Nephron (organoid): ENCODE measurements at regions not wholly inside any gene's neighbourhood (a gene's known extent, or its start where the extent isn't known, plus 50 kb on each side); places are given as distances from the start of the nearest gene placed in this dataset.
A peak's percentile ranks its signal among the peaks of the same experiment; 100 is the strongest.
"Not testable (repeated sequence)": the region's sequence is repeated elsewhere in the genome, so short reads cannot be mapped to it uniquely, and the experiment has no call there.

ENCODE experiments used
- H3K27ac Mint-ChIP-seq, 3 experiments: 2 replicates each; pipeline ENCODE4 v1.8.0; 2020; ENCODE audit warnings: mixed read lengths in 3 of 3, mild to moderate bottlenecking in 2 of 3, moderate library complexity in 1 of 3
- H3K27me3 Mint-ChIP-seq: 2 replicates; pipeline ENCODE4 v1.8.0; 2021; ENCODE audit warnings: low read depth, mild to moderate bottlenecking, moderate library complexity, mixed read lengths
- H3K36me3 Mint-ChIP-seq: 2 replicates; pipeline ENCODE4 v1.8.0; 2020; ENCODE audit warnings: low read depth, mixed read lengths
- H3K4me1 Mint-ChIP-seq: 2 replicates; pipeline ENCODE4 v1.8.0; 2020; ENCODE audit warnings: mixed read lengths
- H3K4me3 Mint-ChIP-seq, 3 experiments: 2 replicates each; pipeline ENCODE4 v1.8.0; 2020; ENCODE audit warnings: mild to moderate bottlenecking in 3 of 3, mixed read lengths in 3 of 3, moderate library complexity in 2 of 3
- H3K9me3 Mint-ChIP-seq: 2 replicates; pipeline ENCODE4 v1.8.0; 2020; ENCODE audit warnings: mixed read lengths
- TF ChIP-seq, protein P1 (sequence below), 3 experiments: fragments of 200-600 bp; sonication (generic); IDR thresholded peaks; one replicate each; pipeline ENCODE4 v1.5.0; 2021; ENCODE audit warnings: antibody characterized with exemption in 3 of 3; ENCODE audit not compliant: unreplicated experiment in 3 of 3

DNA sequence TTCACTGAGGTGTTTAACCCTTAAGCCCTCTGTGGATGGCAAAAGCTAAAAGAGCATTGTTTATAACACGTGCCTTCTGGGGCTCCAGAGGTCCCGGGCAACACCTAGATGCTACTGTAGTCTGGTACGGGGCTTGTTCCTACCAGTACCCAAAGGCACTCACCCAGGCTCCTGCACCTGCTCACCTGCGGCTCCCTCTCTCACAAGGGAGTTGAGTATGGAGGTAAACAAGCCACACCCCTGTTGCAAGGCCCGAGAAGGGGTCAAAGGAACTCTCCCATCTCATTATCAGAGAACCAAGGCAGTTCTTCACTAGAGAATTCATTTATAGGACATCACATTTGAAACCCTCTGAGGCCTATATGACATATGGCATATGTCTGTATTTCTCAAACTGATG, 53.4 kb upstream of the IL6ST start:
- H3K27ac Mint-ChIP-seq, result peak overlapping the region in 1 of 3 experiments; percentile 42
- H3K27me3 Mint-ChIP-seq, result no peaks in the 10 kb centered on the region
- peaks cover 3% of the 10 kb centered on the region for H3K36me3 Mint-ChIP-seq
- TF ChIP-seq, protein P1, sequence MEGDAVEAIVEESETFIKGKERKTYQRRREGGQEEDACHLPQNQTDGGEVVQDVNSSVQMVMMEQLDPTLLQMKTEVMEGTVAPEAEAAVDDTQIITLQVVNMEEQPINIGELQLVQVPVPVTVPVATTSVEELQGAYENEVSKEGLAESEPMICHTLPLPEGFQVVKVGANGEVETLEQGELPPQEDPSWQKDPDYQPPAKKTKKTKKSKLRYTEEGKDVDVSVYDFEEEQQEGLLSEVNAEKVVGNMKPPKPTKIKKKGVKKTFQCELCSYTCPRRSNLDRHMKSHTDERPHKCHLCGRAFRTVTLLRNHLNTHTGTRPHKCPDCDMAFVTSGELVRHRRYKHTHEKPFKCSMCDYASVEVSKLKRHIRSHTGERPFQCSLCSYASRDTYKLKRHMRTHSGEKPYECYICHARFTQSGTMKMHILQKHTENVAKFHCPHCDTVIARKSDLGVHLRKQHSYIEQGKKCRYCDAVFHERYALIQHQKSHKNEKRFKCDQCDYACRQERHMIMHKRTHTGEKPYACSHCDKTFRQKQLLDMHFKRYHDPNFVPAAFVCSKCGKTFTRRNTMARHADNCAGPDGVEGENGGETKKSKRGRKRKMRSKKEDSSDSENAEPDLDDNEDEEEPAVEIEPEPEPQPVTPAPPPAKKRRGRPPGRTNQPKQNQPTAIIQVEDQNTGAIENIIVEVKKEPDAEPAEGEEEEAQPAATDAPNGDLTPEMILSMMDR (IDR thresholded peaks at IDR 0.05; ENCODE audit: unreplicated experiment in 3 of 3), result no peak
- H3K4me1 Mint-ChIP-seq, result peaks cover 21% of the 10 kb centered on the region
- no peak overlapping the region for H3K4me3 Mint-ChIP-seq
- peaks cover 19% of the 10 kb centered on the region for H3K9me3 Mint-ChIP-seq

- H3K4me3 Mint-ChIP-seq, result no peak overlapping the region
- TF ChIP-seq, protein P1 (IDR thresholded peaks at IDR 0.05; ENCODE audit: unreplicated experiment in 3 of 3), result no peak
- H3K27ac Mint-ChIP-seq, result no peak overlapping the region
- peaks cover 3% of the 10 kb centered on the region for H3K36me3 Mint-ChIP-seq
- peaks cover 23% of the 10 kb centered on the region for H3K4me1 Mint-ChIP-seq
- peaks cover 14% of the 10 kb centered on the region for H3K9me3 Mint-ChIP-seq
- no peaks in the 10 kb centered on the region for H3K27me3 Mint-ChIP-seq
Measured at GRCh38 chr5:56047448-56047847, 52.7 kb upstream of the IL6ST start.

- Mint-ChIP-seq H3K4me1 (peaks cover 23% of the 10 kb centered on the region), H3K9me3 (peaks cover 14% of the 10 kb centered on the region), H3K27me3 (no peaks in the 10 kb centered on the region), H3K36me3 (peaks cover 3% of the 10 kb centered on the region), H3K27ac (no peak overlapping the region), H3K4me3 (no peak overlapping the region)
- TF ChIP-seq, protein P1 (IDR thresholded peaks at IDR 0.05; ENCODE audit: unreplicated experiment in 3 of 3), result no peak
Measured at GRCh38 chr5:56045469-56045868, 50.7 kb upstream of the IL6ST start.

GRCh38 chr5:56044746-56045428, 50.1 kb upstream of the IL6ST start:
- H3K4me3 Mint-ChIP-seq, H3K27me3 Mint-ChIP-seq, H3K36me3 Mint-ChIP-seq: not testable (repeated sequence)
- H3K4me1 Mint-ChIP-seq, result peaks cover 24% of the 10 kb centered on the region
- peak overlapping the region in 1 of 3 experiments; percentile 22 for H3K27ac Mint-ChIP-seq
- H3K9me3 Mint-ChIP-seq, result peaks cover 14% of the 10 kb centered on the region
